Panc1 (cell line): ENCODE measurements at regions not wholly inside any gene's neighbourhood (a gene's known extent, or its start where the extent isn't known, plus 50 kb on each side); places are given as distances from the start of the nearest gene placed in this dataset.

Experiments used
- ATAC-seq: fragments of 200-7000 bp; cut with Tn5 transposase; 2 replicates; pipeline ENCODE4 v1.9.1; 2020; ENCODE audit warnings: mild to moderate bottlenecking, moderate library complexity
- BruUV-seq: library from RNA; stranded (reverse); fragments of 400-500 nt; replicated peaks from 2 replicates; lab custom pipeline; 2021; lab: Mats Ljungman, UMichigan
- CTCF ChIA-PET: fragments of 300-600 bp; sonication (Branson Sonifier 250); formaldehyde crosslinking; loops from one replicate; lab custom pipeline; 2022; ENCODE audit warnings: antibody characterized with exemption; lab: Charles Lee
- POLR2A ChIA-PET: fragments of 300-600 bp; sonication (Branson Sonifier 250); formaldehyde crosslinking; loops from one replicate; lab custom pipeline; 2022; ENCODE audit warnings: antibody characterized with exemption; lab: Charles Lee
- DNase-seq: peaks from one replicate; pipeline ENCODE4 v3.0.0-alpha.2; 2010; ENCODE audit warnings: low read depth, low spot score
- H3K27ac ChIP-seq: 2 replicates; pipeline ENCODE4 v1.5.1; 2011; ENCODE audit warnings: mild to moderate bottlenecking, low read length, inconsistent platforms
- H3K27me3 ChIP-seq: fragments of 200-500 bp; sonication (Bioruptor generic); 2 replicates; pipeline ENCODE4 v1.6.0; 2014; ENCODE audit warnings: low read length, inconsistent platforms; ENCODE audit not compliant: control insufficient read depth, insufficient read depth
- H3K36me3 ChIP-seq: fragments of 200-500 bp; sonication (Bioruptor generic); 2 replicates; pipeline ENCODE4 v1.5.1; 2014; ENCODE audit warnings: inconsistent platforms, mild to moderate bottlenecking, low read length, moderate library complexity; ENCODE audit not compliant: control insufficient read depth, insufficient read depth
- H3K4me1 ChIP-seq: 2 replicates; pipeline ENCODE4 v1.5.1; 2011; ENCODE audit warnings: inconsistent platforms, mild to moderate bottlenecking, low read length, moderate library complexity; ENCODE audit not compliant: control insufficient read depth, insufficient read depth
- H3K4me3 ChIP-seq, 2 experiments: 2 replicates each; pipeline ENCODE4 v1.5.1; 2011 to 2012; ENCODE audit warnings: low read depth in 2 of 2, low read length in 2 of 2, mild to moderate bottlenecking in 2 of 2, inconsistent platforms in 1 of 2, moderate library complexity in 1 of 2
- H3K9me3 ChIP-seq: fragments of 200-500 bp; sonication (Bioruptor generic); 2 replicates; pipeline ENCODE4 v1.5.1; 2014; ENCODE audit warnings: low read depth, mild to moderate bottlenecking, inconsistent platforms, low read length, moderate library complexity; ENCODE audit not compliant: control insufficient read depth, insufficient read depth
- CTCF ChIP-seq: fragments of 450-650 bp; IDR thresholded peaks from 2 replicates; pipeline ENCODE4 v1.5.1; 2017; ENCODE audit warnings: mild to moderate bottlenecking
- POLR2AphosphoS5 ChIP-seq: IDR thresholded peaks from 2 replicates; pipeline ENCODE4 v1.6.1; 2012; ENCODE audit warnings: mild to moderate bottlenecking, low read depth, low read length, moderate library complexity
- REST ChIP-seq, 2 experiments: IDR thresholded peaks; 2 replicates each; pipeline ENCODE4 v1.6.1; 2011 to 2012; ENCODE audit warnings: low read depth in 2 of 2, control low read depth in 1 of 2, low read length in 1 of 2, mild to moderate bottlenecking in 1 of 2, moderate library complexity in 1 of 2; ENCODE audit not compliant: insufficient read depth in 1 of 2
- SIN3A ChIP-seq: IDR thresholded peaks from 2 replicates; pipeline ENCODE4 v1.6.1; 2012; ENCODE audit warnings: low read depth, mild to moderate bottlenecking, low read length, moderate library complexity, borderline replicate concordance; ENCODE audit not compliant: insufficient read depth
- TCF7L2 ChIP-seq: IDR thresholded peaks from 2 replicates; pipeline ENCODE4 v1.6.1; 2011; ENCODE audit warnings: mild to moderate bottlenecking, low read depth, low read length, inconsistent platforms
- in situ Hi-C: cut with HindIII; loops from 2 replicates; pipeline ENCODE4 v1.10.0; 2016; ENCODE audit warnings: low sequenced_read_pairs, low pct_unique_long_range_greater_than_20kb
- intact Hi-C: fragments of 100-400 bp; cut with micrococcal nuclease; formaldehyde crosslinking; loops from one replicate; pipeline ENCODE4 v1.10.0; 2022; ENCODE audit not compliant: unreplicated experiment

GRCh38 chr1:90198616-90199332 is 203.9 kb downstream of the ZNF326 start:
- Histone ChIP-seq H3K9me3 (no peaks in the 10 kb centered on the region), H3K4me1 (no peaks in the 10 kb centered on the region), H3K36me3 (no peaks in the 10 kb centered on the region), H3K27me3 (no peaks in the 10 kb centered on the region), H3K4me3 (no peak overlapping the region), H3K27ac (no peak overlapping the region)
- in situ Hi-C loops (no loop called here), intact Hi-C loops (no loop called here)
- ChIA-PET CTCF (interaction anchor here (0.6 kb wide), 1 partner anchor 277 kb away, joined by 4 read pairs; no protein-coding TSS in a partner anchor), POLR2A (interaction anchor here (0.7 kb wide), 1 partner anchor 332 kb away, joined by 9 read pairs; no protein-coding TSS in a partner anchor)
- DNase-seq (no peak), ATAC-seq (no peak)
- TF ChIP-seq CTCF (no peak), POLR2AphosphoS5 (no peak), TCF7L2 (no peak), SIN3A (no peak), REST (IDR thresholded peaks at IDR 0.05; ENCODE audit: insufficient read depth in 1 of 2, low read depth in 2 of 2, low read length in 1 of 2) (no peak)
- no TSS peak for BruUV-seq

- no peaks in the 10 kb centered on the region for H3K9me3 ChIP-seq
- CTCF ChIA-PET = no interaction called here
- no peak overlapping the region for H3K27ac ChIP-seq
- no peak for DNase-seq
- H3K27me3 ChIP-seq = no peaks in the 10 kb centered on the region
- H3K4me1 ChIP-seq = no peaks in the 10 kb centered on the region
- no peaks in the 10 kb centered on the region for H3K36me3 ChIP-seq
- POLR2A ChIA-PET = no interaction called here
- TF ChIP-seq TCF7L2 (no peak), SIN3A (no peak), POLR2AphosphoS5 (no peak), CTCF (no peak), REST (IDR thresholded peaks at IDR 0.05; ENCODE audit: insufficient read depth in 1 of 2, low read depth in 2 of 2, low read length in 1 of 2) (no peak)
- intact Hi-C loops (no loop called here), in situ Hi-C loops (no loop called here)
- no peak overlapping the region for H3K4me3 ChIP-seq
- BruUV-seq = no TSS peak
- no peak for ATAC-seq
Measured at GRCh38 chr1:90193116-90193515, 198.2 kb downstream of the ZNF326 start.
